ENCODE measurements at regions not wholly inside any gene's neighbourhood (a gene's known extent, or its start where the extent isn't known, plus 50 kb on each side); places are given as distances from the start of the nearest gene placed in this dataset.

- no peak for TF ChIP-seq CTCF (IDR thresholded peaks at IDR 0.05)
- no peak for TF ChIP-seq POLR2A (IDR thresholded peaks at IDR 0.05)
Observed at GRCh38 chr2:59857109-59857508, 696.3 kb downstream of the BCL11A start.

Data from Peyer's patch (tissue), 4 donors.